ENCODE measurements at regions not wholly inside any gene's neighbourhood (a gene's known extent, or its start where the extent isn't known, plus 50 kb on each side); places are given as distances from the start of the nearest gene placed in this dataset.

DNA sequence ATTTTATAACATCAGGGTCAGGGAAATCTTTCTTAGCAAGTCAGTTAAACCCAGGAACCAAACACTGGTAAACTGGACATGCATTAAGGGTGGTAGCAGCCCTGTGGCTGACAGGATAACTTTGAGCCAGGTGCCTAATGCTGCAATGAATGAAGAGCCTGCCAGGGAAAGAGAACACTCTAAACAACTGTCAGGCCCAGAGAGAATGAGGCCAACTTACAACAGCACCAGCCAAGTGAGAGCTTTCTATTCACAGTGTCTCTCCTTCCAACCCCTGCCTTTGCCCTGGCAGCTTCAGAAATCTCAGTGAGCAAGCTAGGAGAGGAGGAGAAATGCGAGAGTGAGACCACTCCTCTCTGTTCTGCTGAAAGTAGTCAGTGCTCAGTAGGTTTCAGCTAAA, 50.4 kb upstream of the ATP2C1 start:
- TF ChIP-seq, protein P1, sequence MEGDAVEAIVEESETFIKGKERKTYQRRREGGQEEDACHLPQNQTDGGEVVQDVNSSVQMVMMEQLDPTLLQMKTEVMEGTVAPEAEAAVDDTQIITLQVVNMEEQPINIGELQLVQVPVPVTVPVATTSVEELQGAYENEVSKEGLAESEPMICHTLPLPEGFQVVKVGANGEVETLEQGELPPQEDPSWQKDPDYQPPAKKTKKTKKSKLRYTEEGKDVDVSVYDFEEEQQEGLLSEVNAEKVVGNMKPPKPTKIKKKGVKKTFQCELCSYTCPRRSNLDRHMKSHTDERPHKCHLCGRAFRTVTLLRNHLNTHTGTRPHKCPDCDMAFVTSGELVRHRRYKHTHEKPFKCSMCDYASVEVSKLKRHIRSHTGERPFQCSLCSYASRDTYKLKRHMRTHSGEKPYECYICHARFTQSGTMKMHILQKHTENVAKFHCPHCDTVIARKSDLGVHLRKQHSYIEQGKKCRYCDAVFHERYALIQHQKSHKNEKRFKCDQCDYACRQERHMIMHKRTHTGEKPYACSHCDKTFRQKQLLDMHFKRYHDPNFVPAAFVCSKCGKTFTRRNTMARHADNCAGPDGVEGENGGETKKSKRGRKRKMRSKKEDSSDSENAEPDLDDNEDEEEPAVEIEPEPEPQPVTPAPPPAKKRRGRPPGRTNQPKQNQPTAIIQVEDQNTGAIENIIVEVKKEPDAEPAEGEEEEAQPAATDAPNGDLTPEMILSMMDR (IDR thresholded peaks at IDR 0.05): no peak
- TF ChIP-seq POLR2A (IDR thresholded peaks at IDR 0.05): no peak
